Activated CD4-positive, alpha-beta T cell treated with anti-CD3 and anti-CD28 coated beads, Interleukin-2, amount 10 ng/mL, durations not matched to agents 24 days and 14 days (primary cell): ENCODE measurements at regions not wholly inside any gene's neighbourhood (a gene's known extent, or its start where the extent isn't known, plus 50 kb on each side); places are given as distances from the start of the nearest gene placed in this dataset.

Source experiments
- DNase-seq: peaks from one replicate; pipeline ENCODE4 v3.0.0; 2022
- H3K27ac Mint-ChIP-seq: one replicate; pipeline ENCODE4 v1.8.0; 2022; ENCODE audit warnings: mild to moderate bottlenecking, mixed read lengths
- H3K27me3 Mint-ChIP-seq: one replicate; pipeline ENCODE4 v1.8.0; 2022; ENCODE audit warnings: mixed read lengths
- H3K36me3 Mint-ChIP-seq: one replicate; pipeline ENCODE4 v1.8.0; 2022; ENCODE audit warnings: low read depth, mild to moderate bottlenecking, mixed read lengths
- H3K4me1 Mint-ChIP-seq: one replicate; pipeline ENCODE4 v1.8.0; 2021; ENCODE audit warnings: mixed read lengths
- H3K4me3 Mint-ChIP-seq: one replicate; pipeline ENCODE4 v1.8.0; 2022; ENCODE audit warnings: mild to moderate bottlenecking, moderate library complexity, mixed read lengths
- H3K9me3 Mint-ChIP-seq: one replicate; pipeline ENCODE4 v1.8.0; 2021; ENCODE audit warnings: mixed read lengths
- intact Hi-C: fragments of 100-400 bp; cut with micrococcal nuclease; formaldehyde crosslinking; loops from one replicate; pipeline ENCODE4 v1.15.1; 2023

- no peaks in the 10 kb centered on the region for H3K9me3 Mint-ChIP-seq
- no peaks in the 10 kb centered on the region for H3K27me3 Mint-ChIP-seq
- no peak overlapping the region for H3K27ac Mint-ChIP-seq
- intact Hi-C loops = no loop called here
- no peak for DNase-seq
- H3K4me3 Mint-ChIP-seq = no peak overlapping the region
- no peaks in the 10 kb centered on the region for H3K36me3 Mint-ChIP-seq
- H3K4me1 Mint-ChIP-seq = no peaks in the 10 kb centered on the region
Observed at GRCh38 chr22:48585916-48586798, 1241.5 kb downstream of the BRD1 start.

GRCh38 chr22:48584170-48584569 is 1243.5 kb downstream of the BRD1 start:
- Mint-ChIP-seq H3K4me3 (no peak overlapping the region), H3K36me3 (no peaks in the 10 kb centered on the region), H3K27me3 (peaks cover 2% of the 10 kb centered on the region), H3K4me1 (no peaks in the 10 kb centered on the region), H3K27ac (no peak overlapping the region), H3K9me3 (no peaks in the 10 kb centered on the region)
- intact Hi-C loops = no loop called here
- DNase-seq = no peak

- H3K9me3 Mint-ChIP-seq = no peaks in the 10 kb centered on the region
- no peak for DNase-seq
- H3K27ac Mint-ChIP-seq = no peak overlapping the region
- H3K27me3 Mint-ChIP-seq = peaks cover 17% of the 10 kb centered on the region
- no peaks in the 10 kb centered on the region for H3K36me3 Mint-ChIP-seq
- no peak overlapping the region for H3K4me3 Mint-ChIP-seq
- intact Hi-C loops = no loop called here
- H3K4me1 Mint-ChIP-seq = no peaks in the 10 kb centered on the region
Observed at GRCh38 chr22:48581796-48582469, 1245.7 kb downstream of the BRD1 start.

GRCh38 chr22:48581205-48581766 is 1246.4 kb downstream of the BRD1 start:
- Mint-ChIP-seq H3K27me3 (peaks cover 17% of the 10 kb centered on the region), H3K27ac (no peak overlapping the region), H3K9me3 (no peaks in the 10 kb centered on the region), H3K4me3 (no peak overlapping the region), H3K4me1 (no peaks in the 10 kb centered on the region), H3K36me3 (no peaks in the 10 kb centered on the region)
- intact Hi-C loops = no loop called here
- no peak for DNase-seq

- intact Hi-C loops = no loop called here
- no peak overlapping the region for H3K27ac Mint-ChIP-seq
- DNase-seq = no peak
- no peaks in the 10 kb centered on the region for H3K36me3 Mint-ChIP-seq
- H3K4me3 Mint-ChIP-seq = no peak overlapping the region
- H3K9me3 Mint-ChIP-seq = no peaks in the 10 kb centered on the region
- H3K27me3 Mint-ChIP-seq = peaks cover 17% of the 10 kb centered on the region
- no peaks in the 10 kb centered on the region for H3K4me1 Mint-ChIP-seq
Observed at GRCh38 chr22:48580481-48580970, 1247.1 kb downstream of the BRD1 start.

GRCh38 chr22:48579928-48580309 is 1247.8 kb downstream of the BRD1 start:
- peaks cover 17% of the 10 kb centered on the region for H3K27me3 Mint-ChIP-seq
- no peaks in the 10 kb centered on the region for H3K9me3 Mint-ChIP-seq
- H3K27ac Mint-ChIP-seq = no peak overlapping the region
- intact Hi-C loops = no loop called here
- no peak overlapping the region for H3K4me3 Mint-ChIP-seq
- no peaks in the 10 kb centered on the region for H3K4me1 Mint-ChIP-seq
- H3K36me3 Mint-ChIP-seq = no peaks in the 10 kb centered on the region
- no peak for DNase-seq

- Mint-ChIP-seq H3K36me3 (no peaks in the 10 kb centered on the region), H3K4me3 (no peak overlapping the region), H3K27ac (no peak overlapping the region), H3K27me3 (peaks cover 23% of the 10 kb centered on the region), H3K4me1 (no peaks in the 10 kb centered on the region), H3K9me3 (no peaks in the 10 kb centered on the region)
- DNase-seq = no peak
- intact Hi-C loops = no loop called here
Observed at GRCh38 chr22:48579043-48579927, 1248.4 kb downstream of the BRD1 start.

GRCh38 chr22:48578138-48579042 is 1249.3 kb downstream of the BRD1 start:
- no peak overlapping the region for H3K4me3 Mint-ChIP-seq
- intact Hi-C loops = no loop called here
- peaks cover 30% of the 10 kb centered on the region for H3K27me3 Mint-ChIP-seq
- no peaks in the 10 kb centered on the region for H3K4me1 Mint-ChIP-seq
- no peak overlapping the region for H3K27ac Mint-ChIP-seq
- DNase-seq = no peak
- H3K9me3 Mint-ChIP-seq = no peaks in the 10 kb centered on the region
- no peaks in the 10 kb centered on the region for H3K36me3 Mint-ChIP-seq

- no peak overlapping the region for H3K4me3 Mint-ChIP-seq
- no peaks in the 10 kb centered on the region for H3K4me1 Mint-ChIP-seq
- H3K27ac Mint-ChIP-seq = no peak overlapping the region
- H3K9me3 Mint-ChIP-seq = no peaks in the 10 kb centered on the region
- peaks cover 30% of the 10 kb centered on the region for H3K27me3 Mint-ChIP-seq
- H3K36me3 Mint-ChIP-seq = no peaks in the 10 kb centered on the region
- no peak for DNase-seq
- intact Hi-C loops = no loop called here
Observed at GRCh38 chr22:48577691-48578090, 1250.0 kb downstream of the BRD1 start.

- intact Hi-C loops = no loop called here
- H3K4me3 Mint-ChIP-seq = no peak overlapping the region
Observed at GRCh38 chr22:48577014-48577690, 1250.5 kb downstream of the BRD1 start.

GRCh38 chr22:48576333-48577013 is 1251.2 kb downstream of the BRD1 start:
- no peak for DNase-seq
- H3K4me1 Mint-ChIP-seq = no peaks in the 10 kb centered on the region
- no peak overlapping the region for H3K4me3 Mint-ChIP-seq
- intact Hi-C loops = no loop called here
- peaks cover 33% of the 10 kb centered on the region for H3K27me3 Mint-ChIP-seq
- H3K36me3 Mint-ChIP-seq = no peaks in the 10 kb centered on the region
- H3K9me3 Mint-ChIP-seq = peaks cover 11% of the 10 kb centered on the region
- H3K27ac Mint-ChIP-seq = no peak overlapping the region

More at GRCh38 chr22:48577014-48577690, 1250.5 kb downstream of the BRD1 start:
- Mint-ChIP-seq H3K9me3 (peaks cover 4% of the 10 kb centered on the region), H3K27ac (no peak overlapping the region), H3K36me3 (no peaks in the 10 kb centered on the region), H3K27me3 (peaks cover 33% of the 10 kb centered on the region), H3K4me1 (no peaks in the 10 kb centered on the region)
- DNase-seq = no peak
